DND-41 (cell line): ENCODE measurements at regions not wholly inside any gene's neighbourhood (a gene's known extent, or its start where the extent isn't known, plus 50 kb on each side); places are given as distances from the start of the nearest gene placed in this dataset.

ENCODE experiments used
- CTCF ChIP-seq: IDR thresholded peaks from 2 replicates; pipeline ENCODE4 v1.5.1; 2012; ENCODE audit warnings: borderline replicate concordance, low read length, moderate library complexity, mild to moderate bottlenecking; ENCODE audit not compliant: poor library complexity, severe bottlenecking; ENCODE audit errors: extremely low read depth
- EZH2 ChIP-seq: IDR thresholded peaks from 3 replicates; pipeline ENCODE4 v1.6.1; 2012; ENCODE audit warnings: borderline replicate concordance, low read depth, mild to moderate bottlenecking, moderate library complexity, low read length, inconsistent platforms; ENCODE audit not compliant: severe bottlenecking

- TF ChIP-seq CTCF = no peak
- no peak for TF ChIP-seq EZH2
Observed at GRCh38 chr1:219783605-219784235, 144.6 kb downstream of the SLC30A10 start.
